ENCODE measurements at regions not wholly inside any gene's neighbourhood (a gene's known extent, or its start where the extent isn't known, plus 50 kb on each side); places are given as distances from the start of the nearest gene placed in this dataset.
"Not testable (repeated sequence)": the region's sequence is repeated elsewhere in the genome, so short reads cannot be mapped to it uniquely, and the experiment has no call there.

DNA sequence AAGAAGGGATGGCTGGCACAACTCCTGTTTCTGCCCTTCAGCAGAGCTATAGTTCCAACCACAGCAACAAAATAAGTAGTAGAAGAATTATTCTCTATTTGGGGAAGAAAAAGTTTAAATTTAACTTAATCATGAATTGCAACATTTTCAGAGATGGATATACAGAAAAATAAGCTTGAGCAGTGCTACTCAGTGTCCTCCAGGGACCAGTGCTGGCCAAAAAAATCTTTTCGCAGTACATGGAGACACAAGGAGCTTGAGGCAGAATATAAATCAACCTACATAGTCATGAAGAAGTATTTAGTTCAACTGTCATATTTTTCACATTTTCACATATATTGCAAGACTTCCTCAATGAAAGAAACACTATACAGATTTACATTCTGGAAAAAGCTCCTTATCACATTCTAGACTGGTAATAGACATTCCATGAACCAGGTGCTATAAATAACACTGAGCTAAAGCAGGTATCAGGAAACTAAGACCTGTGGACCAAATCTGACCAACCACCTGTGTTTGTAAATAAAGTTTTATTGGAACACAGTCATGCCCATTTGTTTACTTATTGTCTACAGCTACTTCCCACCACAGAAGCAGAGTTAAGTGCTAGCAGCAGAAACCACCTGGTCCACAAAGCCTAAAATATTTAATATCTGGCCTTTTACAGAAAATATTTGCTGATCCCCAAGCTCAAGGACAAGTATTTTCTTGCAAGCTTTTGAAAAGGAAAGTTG is 101.9 kb downstream of the RGS21 start:
- no peak for DNase-seq

DNA sequence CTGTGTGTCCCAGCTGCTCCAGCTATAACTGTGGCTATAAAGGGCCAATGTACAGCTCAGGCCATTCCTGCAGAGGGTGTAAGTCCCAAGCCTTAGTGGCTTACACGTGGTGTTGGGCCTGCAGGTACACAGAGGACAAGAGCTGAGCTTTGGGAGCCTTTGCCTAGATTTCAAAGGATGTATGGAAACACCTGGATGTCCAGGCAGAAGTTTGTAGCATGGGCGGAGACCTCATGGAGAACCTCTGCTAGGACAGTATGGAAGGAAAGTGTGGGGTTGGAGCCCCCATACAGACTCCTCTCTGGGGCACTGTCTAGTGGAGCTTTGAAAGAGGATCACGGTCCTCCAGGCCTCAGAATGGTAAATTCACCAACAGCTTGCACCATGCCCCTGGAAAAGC is 113.9 kb downstream of the RGS21 start:
- no peak for DNase-seq

DNA sequence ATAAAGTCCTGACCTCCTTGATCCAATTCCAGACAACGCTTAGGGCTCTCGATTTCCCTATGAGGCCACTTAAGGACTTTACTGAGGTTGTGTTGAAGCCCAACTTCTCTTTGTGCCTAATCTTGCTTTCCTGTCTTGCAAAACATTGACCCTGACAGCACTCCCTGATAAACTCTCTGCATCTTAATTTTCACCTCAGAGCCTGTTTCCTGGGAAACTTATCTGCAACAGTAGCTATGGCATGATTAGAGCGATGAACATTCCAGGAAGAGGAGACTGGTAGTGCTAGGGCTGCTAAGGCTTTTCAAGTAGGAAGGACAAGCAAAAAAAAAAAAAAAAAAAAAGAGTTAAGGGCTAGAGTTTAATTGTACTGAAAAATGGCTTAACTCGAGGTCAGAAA is 118.9 kb downstream of the RGS21 start:
- DNase-seq = no peak

DNA sequence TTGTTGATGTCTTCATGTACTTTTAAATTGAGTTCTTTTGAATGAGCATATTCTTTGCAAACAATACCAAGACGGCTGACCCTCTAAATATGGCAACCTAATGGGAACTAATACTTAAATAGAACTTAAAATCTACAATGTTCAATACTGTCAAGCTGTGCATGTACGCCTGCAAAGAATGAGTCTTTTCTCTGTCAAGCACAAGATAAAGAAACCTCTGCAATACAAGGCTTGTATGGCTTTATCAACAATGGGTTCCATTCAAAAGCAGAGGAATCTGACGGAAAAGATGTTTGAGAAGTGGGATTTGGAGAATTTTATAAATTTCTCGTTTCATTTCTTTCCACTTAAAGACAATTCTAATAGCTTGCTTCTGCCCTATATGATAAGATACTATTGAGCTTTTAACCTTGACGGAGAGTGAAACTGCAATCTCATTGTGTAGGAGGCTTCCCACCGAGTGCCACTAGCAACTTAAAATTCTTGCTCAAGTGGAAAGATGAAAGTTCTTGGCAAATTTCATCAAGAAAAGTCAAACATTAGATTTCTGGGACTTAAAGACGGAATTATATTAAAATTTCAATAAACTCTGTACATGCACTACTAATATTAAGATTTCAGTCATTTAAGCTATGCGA is 119.8 kb downstream of the RGS21 start:
- DNase-seq = no peak

DNA sequence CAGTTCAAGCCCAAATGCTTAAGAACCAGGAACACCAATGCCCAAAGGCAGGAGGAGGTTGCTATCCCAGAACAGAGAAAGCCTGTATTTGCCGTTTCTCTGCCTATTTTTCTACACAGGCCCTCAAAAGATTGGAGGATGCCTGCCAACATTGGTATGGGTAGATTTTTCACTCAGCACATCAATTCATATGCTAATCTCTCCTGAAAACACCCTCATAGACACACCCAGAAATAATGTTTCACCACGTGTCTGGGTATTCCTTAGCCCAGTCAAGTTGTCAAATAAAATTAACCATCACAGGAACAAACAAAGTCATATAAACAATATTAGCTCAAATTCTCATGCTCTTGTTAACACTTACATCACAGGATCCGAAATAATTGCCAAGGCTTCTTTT is 121.9 kb downstream of the RGS21 start:
- no peak for DNase-seq

DNA sequence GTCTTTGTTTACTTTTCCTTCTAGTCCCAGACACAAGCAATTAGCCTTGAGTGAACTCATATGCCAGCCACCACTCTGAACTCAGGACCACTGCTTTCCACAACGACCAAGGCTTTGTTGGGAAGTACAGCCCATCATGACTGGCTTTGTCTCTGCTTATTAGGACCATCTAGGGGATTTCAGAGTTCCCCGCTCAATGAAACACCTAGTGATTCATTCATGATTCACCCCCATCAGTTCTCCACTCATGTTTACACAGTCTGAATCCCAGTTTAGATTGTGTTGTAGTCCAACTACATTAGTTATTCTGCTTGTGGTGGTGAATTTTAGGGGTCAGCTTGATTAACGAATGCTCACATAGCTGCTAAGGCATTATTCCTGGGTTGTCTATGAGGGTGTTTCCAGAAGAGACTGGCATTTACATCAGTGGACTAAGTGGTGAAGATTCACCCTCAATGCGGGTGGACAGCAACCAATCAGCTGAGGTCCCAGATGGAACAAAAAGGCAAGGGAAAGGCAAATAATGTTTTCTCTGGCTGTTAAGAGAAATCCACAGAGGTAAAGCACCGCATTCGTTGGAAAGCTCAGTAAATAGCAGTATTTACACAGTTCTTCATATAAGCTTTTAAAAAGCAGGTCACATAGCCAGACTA is 122.7 kb downstream of the RGS21 start:
- DNase-seq = no peak

DNA sequence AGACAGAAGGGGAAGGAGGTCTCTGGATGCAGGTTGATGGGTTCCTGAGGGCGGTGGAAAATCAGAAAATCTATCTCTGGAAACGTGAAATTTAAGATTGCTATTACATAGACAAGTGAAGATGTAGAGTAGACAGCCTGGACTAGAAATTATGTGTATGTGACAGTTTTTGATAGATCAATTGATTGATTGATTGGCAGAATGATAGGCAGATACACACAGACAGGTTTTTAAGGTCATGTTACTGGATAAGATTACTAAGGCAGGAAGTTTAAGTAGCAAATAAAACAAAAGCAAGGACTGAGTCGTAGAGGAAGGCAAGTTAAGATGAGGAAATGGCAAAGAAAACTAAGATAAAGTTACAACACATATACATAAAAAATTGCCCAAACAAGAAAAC is 124.7 kb downstream of the RGS21 start:
- DNase-seq = no peak

DNA sequence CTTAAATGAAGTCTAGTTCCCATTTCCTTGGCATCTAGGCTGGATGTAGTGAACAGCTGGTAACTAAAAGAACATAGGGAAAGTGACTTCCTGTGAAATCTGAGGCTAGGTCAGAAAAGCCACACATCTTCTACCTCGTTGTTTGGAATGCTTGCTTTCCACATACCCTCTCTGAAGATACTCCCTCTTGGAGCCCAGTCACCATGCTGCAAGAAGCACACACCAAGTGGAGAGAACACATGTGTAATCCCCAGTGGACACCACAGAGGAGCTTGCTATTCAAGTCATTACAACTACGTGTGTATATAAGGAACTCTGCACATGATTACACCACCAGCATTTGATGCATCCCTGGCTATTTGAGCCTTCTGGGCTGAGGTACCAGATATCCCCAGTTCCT is 125.9 kb downstream of the RGS21 start:
- DNase-seq = no peak

DNA sequence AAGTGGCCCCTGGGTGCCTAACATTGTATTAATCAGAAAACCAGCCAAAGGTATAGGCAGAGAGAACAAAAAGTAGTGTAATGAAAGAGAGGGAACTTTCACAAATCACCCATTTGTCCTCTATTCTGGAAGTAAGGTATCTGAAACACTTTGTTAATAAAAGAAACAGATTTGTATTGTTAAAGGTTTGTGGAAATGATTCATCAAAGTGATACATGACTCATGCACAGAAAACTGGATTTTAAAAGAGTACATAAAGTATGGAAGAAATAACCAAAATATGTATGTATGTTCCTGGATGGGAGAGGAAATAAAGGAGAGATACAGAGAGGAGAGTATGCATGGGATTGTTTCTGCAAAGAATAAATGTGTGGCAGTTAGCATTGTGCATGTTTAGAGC is 126.8 kb downstream of the RGS21 start:
- no peak for DNase-seq

DNA sequence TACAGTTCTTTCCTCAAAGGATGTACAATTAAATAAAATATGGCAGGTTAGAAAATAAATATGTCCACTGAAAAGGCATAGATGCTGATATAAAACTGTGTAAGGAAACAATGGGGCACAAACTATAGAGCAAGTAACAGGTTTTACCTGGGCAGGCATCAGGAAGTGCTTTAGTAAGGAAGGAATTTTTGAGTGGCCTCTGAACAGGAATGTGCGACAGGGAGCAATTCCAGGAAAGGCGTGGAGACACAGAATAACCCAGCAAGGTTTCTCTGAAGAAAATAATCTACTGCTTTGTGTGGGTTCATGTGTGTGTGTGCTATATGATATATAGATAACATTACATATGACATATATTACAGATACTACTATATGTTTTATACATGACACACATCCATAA is 128.4 kb downstream of the RGS21 start:
- no peak for DNase-seq

DNA sequence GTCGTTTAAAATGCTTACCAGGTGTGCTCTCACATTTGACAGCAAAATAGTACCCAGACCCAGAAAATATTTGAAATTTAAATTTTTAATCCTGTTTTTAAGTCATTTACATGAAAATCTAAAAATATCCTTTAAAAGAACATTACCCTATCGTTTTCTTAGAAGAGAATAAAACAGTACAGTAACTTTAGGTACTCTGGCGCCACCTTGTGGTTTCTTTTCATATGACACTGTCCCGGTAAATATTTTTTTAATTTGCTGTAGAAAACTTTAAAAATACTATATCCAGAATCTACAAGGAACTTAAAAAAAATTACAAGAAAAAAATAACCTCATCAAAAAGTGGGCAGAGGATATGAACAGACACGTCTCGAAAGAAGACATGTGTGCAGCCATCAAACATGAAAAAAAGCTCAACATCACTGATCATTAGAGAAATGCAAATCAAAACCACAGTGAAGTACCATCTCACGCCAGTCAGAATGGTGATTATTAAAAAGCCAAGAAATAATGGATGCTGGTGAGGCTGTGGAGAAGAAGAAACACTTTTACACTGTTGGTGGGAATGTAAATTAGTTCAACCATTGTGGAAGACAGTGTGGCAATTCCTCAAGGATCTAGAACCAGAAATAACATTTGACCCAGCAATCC is 129.2 kb downstream of the RGS21 start:
- peak; percentile 53 for DNase-seq

DNA sequence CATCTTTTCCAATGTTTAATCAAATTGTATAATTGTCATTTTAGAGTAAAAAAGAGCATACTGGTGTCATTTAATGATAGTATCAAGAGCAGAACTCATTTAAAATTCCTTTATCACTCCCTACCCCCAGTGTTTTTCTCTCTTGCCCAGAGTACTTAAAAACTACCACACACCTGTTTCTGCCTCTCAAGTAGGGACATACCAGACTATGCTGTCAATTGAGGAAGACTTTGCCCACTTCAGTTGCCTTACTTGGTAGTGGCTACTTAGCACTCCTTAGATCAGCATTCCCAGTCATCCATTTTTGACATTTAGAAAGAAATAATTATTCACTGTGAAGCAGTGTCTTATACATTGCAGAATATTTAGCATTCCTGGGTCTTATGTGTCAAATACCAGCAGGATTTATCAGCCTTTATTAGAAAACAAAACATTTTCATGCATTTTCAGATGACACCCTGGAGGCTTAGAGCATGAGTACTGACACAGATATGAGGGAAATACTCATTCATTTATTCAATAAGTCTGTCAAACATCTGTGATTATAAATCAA is 127.5 kb upstream of the RGS1 start:
- no peak for DNase-seq

DNA sequence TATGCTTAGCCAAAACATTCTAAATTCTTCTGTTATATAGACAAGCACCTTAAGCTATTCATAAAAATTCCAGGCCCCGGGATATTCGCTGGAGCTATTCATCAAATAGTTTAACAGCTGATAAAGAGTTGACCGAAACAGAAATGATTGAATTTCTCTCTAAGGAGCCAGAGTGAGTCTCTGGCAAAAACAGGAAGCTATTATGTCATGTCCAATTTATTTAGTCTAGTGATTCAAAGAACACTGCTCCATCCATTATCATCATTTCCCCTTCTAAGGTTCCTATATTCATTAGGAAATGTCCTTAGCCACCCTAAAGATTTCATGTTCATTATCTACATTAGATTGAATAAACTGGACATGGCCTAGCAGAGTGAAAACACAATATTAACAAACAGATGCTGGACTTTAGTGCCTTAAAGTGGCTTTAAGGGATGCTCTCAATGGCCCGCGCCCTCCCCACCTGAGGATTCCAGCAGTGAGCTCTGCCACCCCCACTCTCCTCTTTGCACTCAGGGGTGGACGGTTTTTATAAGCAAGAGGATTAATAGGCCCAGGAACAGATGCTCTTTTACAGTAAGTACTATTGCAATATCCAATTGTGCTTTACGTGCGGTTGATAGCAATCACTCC is 122.1 kb upstream of the RGS1 start:
- DNase-seq = no peak

DNA sequence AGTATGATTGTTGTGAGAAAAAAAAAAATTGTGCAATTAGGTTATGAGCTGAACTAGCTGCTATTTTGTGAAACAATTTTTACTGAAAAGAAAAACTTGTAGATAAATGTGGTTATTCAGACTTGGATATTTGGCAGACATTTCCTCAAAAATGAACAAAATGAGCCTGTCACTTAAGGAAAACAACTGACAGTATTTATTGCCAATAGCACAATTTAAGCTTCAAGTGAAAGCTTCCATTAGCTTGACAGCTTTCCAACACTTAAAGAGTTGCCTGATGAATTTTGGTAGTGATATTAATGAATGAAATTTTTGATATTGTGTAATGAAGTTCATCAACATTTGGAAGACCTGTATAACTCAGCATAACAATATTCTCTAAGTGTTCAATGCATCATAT is 116.1 kb upstream of the RGS1 start:
- DNase-seq = no peak

DNA sequence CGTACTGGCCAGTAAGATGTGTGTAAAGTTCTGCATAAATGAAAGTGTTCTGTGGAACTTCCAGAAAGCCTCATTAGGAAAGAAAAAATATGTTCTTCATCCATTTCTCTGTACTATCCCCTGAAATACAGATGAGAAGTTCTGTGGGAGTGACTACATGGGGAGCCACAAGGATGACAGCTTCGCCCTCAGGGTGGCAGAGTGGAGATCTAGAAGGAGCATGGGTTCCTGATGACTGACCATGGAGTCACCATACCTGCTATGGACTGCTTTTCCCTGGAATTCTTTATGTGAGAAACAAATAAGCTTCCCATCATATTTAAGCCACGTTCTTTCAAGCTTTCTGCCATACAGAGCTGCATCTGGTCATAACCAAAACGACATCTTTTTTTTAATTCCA is 113.9 kb upstream of the RGS1 start:
- no peak for DNase-seq

DNA sequence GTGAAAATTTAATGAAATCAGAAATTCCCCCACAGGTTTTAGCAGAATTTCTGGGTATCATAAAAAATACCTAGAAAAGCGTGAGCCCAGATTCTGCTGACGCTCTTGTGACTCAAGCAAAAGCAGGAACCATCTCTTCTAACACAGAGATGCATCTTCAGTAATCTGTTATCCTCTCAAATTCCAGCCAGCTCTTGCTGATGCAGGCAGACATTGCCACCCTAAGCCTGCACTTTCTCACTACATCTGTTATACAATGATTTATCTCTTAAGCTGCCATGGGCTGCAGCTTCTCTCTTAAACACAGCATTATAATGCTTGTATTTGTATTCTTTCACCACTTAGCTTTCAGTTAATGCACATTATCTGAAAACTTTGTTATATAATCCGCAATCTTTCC is 113.0 kb upstream of the RGS1 start:
- DNase-seq = no peak

DNA sequence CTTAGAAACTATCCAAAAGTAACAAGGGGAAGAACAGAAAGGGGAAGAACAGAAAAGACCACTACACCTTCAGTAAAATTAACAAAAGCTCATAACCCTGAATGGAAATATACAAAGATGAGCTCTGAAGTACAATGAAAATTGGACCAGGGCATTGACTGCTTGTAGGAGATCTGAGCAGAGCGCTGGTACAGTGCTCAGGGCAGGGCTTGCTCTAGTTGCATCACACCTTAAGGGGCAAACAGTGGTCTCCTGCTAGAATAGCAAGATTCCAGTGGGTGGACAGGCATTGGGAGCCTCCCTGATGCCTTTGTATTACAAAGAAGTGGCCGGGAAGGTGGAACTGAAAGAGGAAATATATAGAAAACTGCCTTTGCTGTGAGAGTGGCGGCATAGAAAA is 111.9 kb upstream of the RGS1 start:
- no peak for DNase-seq

DNA sequence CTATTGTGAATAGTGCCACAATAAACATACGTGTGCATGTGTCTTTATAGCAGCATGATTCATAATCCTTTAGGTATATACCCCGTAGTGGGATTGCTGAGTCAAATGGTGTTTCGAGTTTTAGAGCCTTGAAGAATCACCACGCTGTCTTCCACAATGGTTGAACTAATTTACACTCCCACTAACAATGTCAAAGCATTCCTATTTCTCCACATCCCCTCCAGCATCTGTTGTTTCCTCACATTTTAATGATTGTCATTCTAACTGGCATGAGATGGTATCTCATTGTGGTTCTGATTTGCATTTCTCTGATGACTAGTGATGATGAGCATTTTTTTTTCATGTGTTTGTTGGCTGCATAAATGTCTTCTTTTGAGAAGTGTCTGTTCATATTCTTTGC is 110.4 kb upstream of the RGS1 start:
- not testable (repeated sequence) for DNase-seq

DNA sequence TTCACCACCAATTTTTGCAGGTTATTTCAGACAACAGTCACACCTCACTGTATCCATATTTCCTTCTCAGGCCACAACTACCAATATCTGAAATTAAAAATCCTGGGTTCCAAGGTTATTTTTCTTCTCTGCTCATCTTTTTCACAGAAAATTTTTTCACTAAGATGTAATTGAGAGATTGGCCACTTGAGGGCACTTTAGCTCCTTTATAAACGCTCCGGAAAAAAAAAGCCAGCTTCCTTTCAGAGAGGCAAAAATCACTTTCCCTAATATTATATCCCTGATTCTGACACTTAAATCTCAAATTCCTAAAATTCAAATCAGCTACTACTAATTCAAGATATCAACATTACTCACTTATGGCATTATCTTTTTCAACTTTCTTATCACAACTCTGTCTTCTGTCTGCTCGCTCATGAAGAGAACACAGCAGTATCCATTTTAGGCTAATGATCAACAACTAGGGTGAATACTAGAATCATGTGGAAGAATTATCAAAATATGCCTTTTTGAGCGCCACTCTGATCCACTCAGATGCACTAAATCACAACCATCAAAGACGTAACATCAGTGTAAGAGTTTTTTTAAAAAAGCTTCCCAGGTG is 101.4 kb upstream of the RGS1 start:
- DNase-seq = no peak

DNA sequence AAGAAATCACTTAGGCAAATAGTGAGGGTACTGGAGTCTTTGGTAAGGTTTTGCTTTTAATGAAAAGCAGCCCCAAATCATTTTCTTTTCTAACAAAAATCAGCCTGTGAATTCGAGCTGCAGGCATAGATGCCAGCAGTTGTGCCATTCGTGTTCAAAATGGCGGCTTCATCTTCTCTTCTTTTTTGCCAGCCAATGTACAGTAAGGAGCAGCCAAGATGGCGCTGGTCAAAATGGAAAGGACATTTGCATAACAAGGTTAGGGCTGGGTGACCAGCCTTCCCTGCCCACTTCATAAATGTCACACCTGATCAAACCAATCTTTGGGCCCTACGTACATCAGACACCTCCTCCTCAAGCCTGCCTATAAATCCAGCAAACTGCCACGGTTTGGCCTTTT is 100.2 kb upstream of the RGS1 start:
- DNase-seq = no peak

DNA sequence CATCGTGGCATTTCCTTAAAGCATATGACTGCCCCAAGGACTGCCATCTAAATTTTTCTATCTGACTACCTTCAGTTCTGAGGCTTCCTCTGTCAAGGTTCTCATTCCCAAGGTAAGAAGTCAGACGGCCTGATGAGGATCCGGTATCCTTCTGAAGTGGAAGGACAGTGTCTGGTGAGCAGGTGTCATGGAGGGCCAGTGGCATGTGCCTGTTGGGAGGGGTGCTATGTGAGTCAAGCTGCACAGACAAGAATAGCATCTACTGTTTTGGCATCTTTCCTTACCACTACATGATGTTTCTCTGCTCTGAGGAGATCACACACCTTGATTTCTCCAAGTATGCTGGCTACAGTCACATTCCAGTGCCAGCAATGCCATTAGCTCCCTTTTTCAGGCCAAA is 99.6 kb upstream of the RGS1 start:
- DNase-seq = no peak

DNA sequence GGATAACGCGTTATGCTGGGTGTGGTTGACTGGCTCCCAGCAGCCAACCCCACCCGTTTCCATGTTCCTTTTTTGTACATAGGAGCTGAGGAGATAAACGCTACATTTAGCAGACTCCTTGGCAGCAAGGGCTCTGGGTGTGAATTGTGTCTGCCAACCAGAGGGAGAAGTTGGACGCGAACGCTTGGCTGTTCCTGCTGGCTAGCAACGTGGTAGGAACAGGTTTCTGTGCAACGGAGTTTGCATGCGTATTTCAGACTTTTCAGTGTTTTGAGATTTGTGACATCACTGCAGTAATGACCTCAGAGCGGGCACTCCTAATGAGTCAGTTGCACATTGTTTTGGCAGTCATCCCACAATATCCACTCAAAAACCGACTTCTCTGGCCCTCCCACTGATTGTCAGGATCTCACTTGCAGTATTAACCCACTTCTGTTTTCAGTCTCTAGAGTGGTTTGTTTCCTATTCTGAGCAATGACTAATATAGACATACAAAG is 98.7 kb upstream of the RGS1 start:
- DNase-seq = peak; percentile 15

DNA sequence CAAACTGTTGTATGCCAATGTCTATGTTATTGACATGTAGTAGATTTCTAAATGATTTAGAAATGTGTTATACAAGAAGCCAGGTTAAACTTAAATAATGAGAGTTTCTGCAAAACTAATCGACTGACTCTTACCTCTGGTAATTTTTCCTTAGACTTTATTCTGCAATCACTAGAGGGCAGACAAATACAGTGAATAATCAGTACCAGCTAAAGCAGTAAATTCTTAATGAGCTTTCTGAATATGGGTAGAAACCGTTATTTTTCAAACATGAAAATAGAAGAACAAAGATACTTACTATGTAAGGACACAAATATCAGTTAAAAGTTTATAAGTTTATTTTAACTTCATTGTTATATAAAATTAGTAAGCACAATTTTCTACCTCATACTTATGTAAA is 97.9 kb upstream of the RGS1 start:
- DNase-seq = no peak

Data from activated naive CD4-positive, alpha-beta T cell treated with Interleukin-2 at 50 U/mL for 16 hours (primary cell).